ENCODE measurements at regions not wholly inside any gene's neighbourhood (a gene's known extent, or its start where the extent isn't known, plus 50 kb on each side); places are given as distances from the start of the nearest gene placed in this dataset.
"Not testable (repeated sequence)": the region's sequence is repeated elsewhere in the genome, so short reads cannot be mapped to it uniquely, and the experiment has no call there.

DNA sequence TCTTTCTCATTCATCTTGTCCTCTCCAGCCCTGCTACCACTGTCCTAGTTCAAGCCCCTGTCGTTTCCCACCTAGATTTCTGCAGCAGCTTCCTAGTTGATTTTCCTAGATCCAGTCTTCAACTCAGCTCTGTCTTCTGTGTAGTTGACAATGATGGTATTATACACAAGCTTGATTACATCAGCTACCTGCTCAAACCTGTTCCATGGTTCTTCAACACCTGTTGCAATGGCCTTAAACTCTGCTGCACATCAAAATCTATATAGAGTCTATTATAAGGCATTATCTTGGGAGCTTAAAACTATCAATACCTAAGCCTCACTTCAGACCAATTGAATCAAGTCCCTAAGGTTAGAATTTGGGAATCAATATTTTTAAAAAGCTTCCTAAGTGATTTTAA lies 71.7 kb upstream of the PELI2 start:
- DNase-seq (ENCODE audit: low read depth in 2 of 2) = no peak

DNA sequence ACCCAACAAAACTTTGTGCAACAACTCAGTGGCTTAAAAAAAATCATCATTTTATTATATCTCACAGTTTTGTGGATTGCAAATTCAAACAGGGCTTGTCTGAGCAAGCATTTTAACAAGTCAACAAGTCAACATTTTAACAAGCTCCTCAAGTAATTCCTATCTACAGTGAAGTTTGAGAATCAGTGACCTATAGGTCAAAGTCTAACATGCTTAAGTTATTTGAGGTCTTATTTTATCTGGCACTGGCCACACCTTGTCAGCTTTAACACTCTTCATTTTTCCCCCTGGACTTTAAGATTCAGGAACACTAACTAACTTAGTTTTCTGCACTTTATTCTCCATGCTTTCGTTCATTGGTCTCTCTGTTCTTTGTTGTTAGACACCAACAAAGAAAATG lies 71.2 kb upstream of the PELI2 start:
- DNase-seq (ENCODE audit: low read depth in 2 of 2) = no peak

DNA sequence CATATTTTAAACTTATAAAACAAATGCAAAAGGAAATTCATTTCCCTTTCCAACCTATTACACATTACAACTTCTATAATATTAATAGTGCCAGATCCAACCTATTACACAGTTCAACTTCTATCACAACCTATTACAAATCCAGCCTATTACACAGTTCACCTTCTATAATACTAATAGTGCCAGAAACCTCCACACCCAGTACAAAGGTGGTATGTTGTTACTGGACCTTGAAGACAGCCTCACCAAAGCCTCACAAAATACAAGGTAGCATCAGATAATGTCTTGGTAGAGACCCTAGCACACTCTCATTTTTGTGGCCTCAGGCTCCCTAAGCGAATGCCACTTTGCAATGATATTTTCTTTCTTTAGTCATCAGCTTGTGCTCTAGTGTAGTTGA lies 68.7 kb upstream of the PELI2 start:
- no peak for DNase-seq (ENCODE audit: low read depth in 2 of 2)

DNA sequence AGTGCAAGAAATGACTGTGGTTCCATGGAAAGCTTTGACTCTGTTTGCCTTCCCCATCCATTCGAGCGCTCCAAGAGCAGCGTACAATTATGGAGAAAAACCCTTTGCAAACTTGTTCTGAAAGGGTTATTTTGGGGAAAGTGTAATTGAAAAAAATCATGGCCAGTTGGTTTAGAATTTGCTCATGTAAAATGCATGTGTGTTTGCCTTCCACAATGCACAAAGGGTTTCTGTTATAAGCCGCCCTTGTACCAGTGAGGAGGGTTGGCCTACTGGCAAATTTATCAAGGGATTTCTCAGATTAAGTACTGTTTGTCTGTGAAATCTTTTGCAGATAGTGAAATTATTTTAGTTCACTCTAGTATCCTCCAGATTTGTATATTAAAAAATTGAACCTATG lies 62.7 kb upstream of the PELI2 start:
- DNase-seq (ENCODE audit: low read depth in 2 of 2) = no peak

DNA sequence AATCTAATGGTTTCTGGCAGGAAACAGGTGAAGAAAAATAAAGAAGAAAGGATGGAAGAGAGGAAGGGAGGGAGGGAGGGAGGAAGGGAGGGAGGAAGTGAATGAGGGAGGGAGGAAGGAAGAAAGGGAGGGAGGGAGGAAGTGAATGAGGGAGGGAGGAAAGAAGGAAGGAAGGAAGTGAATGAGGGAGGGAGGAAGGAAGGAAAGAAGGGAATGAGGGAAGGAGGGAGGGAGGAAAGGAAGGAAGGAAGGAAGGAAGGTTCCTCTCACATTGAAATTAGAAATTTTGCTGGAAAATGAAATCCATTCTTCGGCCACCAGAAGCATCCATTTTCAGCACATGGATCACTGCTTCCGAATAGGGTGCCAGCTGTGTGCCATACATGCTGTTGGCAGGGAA lies 62.2 kb upstream of the PELI2 start:
- no peak for DNase-seq (ENCODE audit: low read depth in 2 of 2)

DNA sequence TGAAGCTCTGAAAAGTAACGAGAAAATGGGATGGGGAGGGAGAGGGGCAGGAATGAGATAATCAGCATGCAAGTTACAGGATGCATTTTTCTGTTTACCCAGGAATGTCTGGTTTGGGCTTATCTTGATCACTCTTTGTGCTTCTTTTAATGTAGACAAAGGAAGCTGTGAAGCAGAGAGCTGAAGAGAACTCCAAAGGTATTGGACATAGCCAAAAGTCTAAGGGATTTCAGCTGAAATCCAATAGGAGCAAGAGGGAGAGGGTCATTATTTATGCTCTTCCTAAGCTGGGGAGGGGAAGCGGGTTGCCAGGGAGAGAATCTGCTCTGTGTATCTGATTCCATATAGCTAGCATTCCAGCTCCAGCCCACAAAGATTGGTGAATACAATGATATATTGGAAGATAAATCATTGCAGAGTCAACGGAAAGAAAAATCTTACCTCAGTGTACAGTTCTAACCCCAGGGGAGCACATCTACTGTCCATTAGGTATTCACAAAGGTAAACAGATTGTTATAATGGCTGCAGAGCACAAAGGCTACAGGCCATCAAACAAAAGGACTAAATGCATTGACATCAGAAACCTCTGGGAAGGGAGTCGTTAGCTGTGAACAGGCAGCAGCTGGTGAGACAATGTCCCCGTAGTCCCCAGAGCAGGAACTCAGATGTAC lies 61.0 kb upstream of the PELI2 start:
- DNase-seq (ENCODE audit: low read depth in 2 of 2) = no peak

DNA sequence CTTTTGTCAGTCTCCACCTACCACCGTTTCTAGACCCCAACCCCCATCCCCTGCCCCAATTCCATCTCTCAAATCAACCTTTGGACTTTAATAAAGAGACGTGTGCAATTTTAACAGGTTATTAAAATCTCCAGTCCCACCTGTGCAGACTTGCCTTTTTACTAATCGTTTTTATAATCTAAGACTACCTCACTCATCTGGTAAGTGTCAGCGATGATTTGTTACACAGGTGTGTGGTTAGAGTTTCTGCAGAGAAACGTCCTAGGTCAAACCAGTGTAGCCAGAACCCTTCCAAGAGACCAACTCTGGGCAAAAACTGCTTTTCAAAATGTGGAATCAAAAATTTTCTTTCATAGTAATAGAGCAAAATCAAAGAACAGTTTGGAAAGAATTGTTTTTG lies 60.4 kb upstream of the PELI2 start:
- DNase-seq (ENCODE audit: low read depth in 2 of 2) = no peak

DNA sequence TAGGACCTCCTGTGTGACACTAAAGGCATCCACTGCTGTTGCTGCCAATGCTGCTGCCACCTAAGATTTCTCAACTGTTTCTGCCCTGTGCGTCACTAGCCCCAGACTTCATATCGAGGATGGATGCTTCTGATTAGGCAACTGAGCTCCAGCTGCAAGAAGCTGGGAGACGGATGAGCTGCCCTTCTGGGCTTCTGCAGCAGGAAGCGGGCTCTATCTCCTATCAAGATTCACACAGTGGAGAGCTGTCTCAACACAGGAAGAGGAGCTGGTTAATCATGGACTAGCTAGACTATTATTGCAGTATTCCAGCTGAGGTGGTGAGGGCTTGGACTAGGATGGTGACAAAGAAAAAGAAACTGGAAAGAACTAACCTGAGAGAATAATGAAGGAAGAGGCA lies 59.2 kb upstream of the PELI2 start:
- no peak for DNase-seq (ENCODE audit: low read depth in 2 of 2)

DNA sequence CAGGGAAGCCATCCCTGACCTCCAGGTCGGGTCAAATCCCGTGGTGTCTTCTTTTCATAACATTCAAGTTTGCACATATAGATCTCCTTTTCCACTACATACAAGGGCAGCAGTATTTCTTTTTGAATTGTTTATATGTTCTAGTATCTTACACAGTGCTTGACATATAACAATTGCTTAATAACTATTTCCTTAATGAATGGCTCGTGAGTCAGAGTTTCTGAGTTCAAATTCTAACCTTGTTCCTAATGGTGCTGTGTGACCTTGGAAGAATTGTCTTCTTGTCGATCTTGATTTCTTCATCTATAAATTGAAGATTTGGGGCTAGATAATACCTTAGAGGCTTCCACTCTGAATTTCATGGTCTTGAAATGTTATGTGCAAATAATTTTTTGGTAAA lies 57.2 kb upstream of the PELI2 start:
- DNase-seq (ENCODE audit: low read depth in 2 of 2) = no peak

DNA sequence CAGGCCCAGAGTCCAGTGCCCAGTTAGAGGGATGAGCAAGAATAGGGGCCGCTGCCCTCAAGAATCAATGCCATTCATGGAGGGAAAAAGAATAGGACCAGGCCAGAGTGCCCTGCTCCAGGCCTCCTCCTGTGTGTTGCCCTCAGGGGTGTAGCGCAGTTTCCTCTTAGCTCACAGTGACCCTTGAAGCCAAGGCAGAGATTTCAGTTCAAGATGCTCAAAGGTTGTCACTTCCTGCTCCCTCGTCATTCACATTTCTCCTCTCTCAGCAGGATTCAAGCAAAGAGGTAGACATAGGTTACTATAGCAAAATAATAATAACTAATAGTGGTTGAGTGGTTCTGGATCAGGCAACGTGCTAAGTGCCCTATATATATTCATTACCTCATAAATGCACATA lies 55.1 kb upstream of the PELI2 start:
- DNase-seq (ENCODE audit: low read depth in 2 of 2) = no peak

DNA sequence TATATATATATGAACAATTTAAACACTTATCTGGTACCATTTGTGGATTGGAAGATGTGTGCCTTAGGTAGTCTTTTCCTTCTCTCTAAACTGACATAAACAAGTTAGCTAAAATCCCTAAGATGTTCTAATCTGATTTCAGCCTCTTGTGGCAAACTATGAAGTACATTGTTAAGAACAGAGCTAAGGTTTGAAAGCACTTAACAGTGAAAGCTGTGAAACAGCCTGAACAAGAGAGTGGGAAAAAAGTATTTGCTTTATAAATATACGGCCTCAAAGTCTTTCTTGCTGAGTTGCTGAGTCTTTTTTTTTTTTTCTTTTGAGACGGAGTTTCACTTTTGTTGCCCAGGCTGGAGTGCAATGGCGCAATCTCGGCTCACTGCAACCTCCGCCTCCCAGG lies 53.7 kb upstream of the PELI2 start:
- no peak for DNase-seq (ENCODE audit: low read depth in 2 of 2)

DNA sequence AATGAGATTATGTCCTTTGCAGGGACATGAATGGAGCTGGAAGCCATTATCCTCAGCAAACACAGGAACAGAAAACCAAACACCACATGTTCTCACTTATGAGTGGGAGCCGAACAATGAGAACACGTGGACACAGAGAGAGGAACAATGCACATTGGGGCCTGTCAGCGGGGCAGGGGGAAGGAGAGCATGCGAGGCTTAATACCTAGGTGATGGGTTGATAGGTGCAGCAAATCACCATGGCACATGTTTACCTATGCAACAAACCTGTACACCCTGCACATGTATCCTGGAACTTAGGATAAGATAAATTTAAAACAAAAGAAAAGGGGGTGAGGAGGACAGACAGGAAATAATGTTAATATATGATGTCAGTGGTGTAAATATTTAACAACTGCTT lies 53.0 kb upstream of the PELI2 start:
- DNase-seq (ENCODE audit: low read depth in 2 of 2) = not testable (repeated sequence)

DNA sequence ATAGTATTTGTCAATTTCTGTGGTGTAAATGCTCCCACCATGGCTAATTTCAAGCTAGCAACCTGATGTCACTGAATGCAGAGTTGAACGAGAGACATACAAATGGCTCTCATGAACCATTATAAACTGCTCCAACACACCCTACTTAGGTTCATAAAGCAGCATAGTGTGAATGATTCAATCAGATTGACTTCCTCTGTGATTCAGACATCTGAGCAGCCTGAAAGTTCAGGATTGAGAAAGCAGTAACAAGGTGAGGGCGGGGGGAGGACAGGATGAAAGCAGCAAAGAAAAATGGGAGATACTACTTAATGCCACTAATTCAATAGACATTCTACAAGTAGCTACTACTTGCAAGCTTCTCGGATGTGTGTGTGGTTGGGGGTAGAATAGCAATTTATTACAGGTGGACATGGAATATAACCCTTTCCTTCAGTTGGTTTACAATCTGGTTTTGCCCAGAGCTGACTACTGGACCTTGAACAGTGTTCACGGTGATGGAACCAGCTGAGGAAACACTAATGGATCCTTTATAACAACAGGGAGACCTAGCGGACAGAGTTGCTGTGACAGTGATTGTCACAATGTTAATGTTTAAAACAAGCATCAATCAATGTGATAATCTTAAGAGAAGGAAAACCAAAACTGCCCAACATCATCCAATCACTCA lies 52.5 kb upstream of the PELI2 start:
- DNase-seq (ENCODE audit: low read depth in 2 of 2) = no peak

Measured in stimulated activated CD8-positive, alpha-beta memory T cell treated with anti-CD3 and anti-CD28 coated beads, Interleukin-7, amount 100 ng/mL, for 4 hours (primary cell).